Activated CD8-positive, alpha-beta memory T cell treated with anti-CD3 and anti-CD28 coated beads, Interleukin-2, amount 50 U/mL, for 4 hours (primary cell): ENCODE measurements at regions not wholly inside any gene's neighbourhood (a gene's known extent, or its start where the extent isn't known, plus 50 kb on each side); places are given as distances from the start of the nearest gene placed in this dataset.
"Not testable (repeated sequence)": the region's sequence is repeated elsewhere in the genome, so short reads cannot be mapped to it uniquely, and the experiment has no call there.

Experiments used
- DNase-seq: peaks from one replicate; pipeline ENCODE4 v3.0.0-alpha.2; 2020

- DNase-seq = no peak
Measured at GRCh38 chr7:16933296-16934279, 51.8 kb upstream of the AGR3 start.

DNA sequence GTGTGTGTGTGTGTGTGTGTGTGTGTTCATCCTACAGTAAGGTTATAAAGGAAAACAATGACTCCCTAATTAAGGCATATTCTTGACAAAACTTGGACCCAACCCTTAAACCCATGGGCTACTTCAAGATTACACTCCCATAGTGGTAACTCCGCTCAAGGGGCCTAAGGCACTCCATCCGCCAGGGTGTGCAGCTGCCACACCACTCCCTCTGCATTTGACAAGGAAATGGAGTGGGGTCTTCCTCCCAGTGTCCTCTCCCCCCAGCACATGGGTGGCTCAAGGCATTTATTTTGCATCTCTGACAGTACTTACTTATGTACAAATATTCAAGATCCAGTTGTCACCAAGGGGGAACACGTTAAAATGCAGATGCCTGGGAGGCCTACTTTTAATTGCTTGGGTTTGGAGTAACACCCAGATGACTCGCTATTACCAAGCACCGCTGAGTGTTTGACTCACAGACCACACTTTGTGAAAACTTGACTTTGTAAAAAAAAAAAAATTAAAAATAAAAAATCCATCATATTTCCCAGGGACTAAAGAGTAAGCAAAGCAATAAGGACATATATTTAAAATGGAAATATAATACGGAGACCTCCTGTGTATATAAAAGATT is 53.0 kb upstream of the AGR3 start:
- DNase-seq = no peak

GRCh38 chr7:16935341-16935735 is 53.6 kb upstream of the AGR3 start:
- no peak for DNase-seq

DNA sequence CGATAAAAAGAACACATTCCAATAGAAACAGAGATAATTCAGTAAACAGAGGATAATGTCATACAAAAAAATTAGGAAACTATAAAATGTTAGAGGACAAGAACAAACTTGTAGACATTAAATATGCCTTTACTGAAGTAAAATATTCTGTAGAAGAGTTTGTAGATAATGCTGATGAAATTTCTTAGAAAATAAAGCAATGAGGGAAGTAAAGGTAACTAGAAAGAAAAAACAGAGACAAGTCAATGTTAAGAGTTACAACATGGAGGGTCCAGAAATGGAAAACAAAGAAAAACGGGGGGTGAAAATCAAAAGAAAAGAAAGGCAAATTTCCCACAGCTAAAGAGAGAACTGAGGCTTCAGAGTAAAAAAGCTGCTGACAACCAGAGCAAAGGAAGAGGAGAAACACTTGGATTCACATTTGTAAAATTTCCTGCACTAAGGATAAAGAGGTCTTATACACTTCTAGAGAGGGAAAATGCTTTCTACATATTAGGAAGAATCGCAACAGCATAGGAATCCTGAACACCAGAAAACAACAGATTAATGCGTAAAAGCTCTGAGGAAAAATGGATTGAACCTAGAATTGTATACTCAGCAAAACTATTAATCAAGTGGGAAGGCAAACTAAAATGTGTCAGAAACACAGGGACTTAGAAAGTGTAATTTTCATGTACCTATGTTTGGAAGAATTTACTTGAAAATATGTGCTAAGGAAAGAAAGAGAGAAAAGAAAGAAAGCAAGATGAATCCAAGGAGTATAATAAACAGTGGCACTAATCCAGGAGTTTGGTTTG is 55.0 kb upstream of the AGR3 start:
- no peak for DNase-seq

GRCh38 chr7:16939161-16939560 is 57.4 kb upstream of the AGR3 start:
- DNase-seq = no peak

DNA sequence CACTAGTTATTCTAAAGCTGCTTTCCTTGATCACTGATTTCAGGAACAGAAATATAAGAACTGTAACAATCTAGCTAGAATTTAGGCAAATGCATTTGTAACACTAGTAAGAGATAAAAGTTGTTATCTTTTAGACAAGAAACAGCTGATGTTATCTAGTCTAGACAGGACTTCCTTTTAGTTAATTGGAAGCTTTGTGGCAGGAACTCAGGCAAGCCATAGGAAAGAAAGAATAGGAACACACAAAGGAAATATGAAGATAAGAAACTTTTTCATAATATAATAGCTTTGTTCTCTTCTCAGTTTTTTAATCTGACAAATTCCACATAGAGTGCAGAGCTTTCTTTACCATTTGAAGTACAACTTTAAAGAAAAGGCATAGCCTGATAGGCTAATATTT is 59.0 kb upstream of the AGR3 start:
- no peak for DNase-seq

- no peak for DNase-seq
Measured at GRCh38 chr7:16942929-16943509, 61.2 kb upstream of the AGR3 start.

DNA sequence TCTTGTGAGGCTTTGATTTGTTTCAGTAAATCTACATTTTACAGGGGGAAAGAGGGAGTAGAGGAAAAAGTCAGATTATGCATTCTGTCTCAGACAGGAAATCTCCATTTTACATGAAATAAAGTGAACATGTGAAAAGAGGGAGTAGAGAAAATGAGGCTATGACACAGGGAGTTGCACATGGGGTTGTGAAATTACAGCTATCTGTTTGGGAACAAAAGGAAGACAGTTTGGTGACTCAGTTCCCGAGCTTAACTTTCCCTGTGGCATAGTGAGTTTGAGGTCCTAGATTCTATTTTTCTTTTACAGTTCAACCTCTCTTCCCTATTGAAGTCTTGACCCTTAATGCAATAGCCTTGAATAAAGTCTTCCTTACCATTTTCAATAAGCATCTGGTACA is 63.2 kb upstream of the AGR3 start:
- DNase-seq = no peak

DNA sequence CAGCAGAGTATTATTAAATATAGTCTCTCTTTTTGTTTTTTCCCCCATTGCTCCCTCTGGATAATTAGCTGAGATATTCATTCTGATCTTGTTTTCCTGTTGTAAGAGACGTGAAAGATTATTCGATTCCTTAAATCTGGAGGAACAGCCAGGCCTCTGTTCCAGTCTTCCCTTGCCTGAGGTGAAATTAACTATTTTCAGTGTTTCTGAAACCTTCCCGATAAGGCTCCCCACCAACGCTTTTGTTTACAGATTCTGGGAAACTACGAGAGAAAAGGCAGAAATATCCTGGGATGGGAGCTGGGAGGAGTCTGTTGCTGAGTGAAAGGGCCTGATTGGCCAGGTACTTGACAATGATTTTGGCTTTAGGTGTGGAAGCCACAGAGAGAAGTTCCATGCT is 63.6 kb upstream of the AGR3 start:
- DNase-seq = no peak

DNA sequence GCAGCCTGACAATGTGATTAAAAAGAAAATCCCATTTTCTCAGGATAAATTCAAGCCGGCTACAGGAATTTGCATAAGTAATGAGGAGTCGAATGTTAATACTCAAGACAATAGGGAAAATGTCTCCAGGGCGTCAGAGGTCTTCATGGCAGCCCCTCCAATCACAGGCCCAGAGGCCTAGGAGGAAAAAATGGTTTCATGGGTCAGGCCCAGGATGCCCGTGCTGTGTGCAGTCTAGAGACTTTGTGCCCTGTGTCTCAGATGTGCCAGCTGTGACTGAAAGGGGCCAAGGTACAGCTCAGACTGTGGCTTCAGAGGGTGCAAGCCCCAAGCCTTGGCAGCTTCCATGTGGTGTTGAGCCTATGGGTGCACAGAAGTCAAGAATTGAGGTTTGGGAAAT is 66.3 kb upstream of the AGR3 start:
- not testable (repeated sequence) for DNase-seq

GRCh38 chr7:16951483-16952080 is 69.8 kb upstream of the AGR3 start:
- no peak for DNase-seq

DNA sequence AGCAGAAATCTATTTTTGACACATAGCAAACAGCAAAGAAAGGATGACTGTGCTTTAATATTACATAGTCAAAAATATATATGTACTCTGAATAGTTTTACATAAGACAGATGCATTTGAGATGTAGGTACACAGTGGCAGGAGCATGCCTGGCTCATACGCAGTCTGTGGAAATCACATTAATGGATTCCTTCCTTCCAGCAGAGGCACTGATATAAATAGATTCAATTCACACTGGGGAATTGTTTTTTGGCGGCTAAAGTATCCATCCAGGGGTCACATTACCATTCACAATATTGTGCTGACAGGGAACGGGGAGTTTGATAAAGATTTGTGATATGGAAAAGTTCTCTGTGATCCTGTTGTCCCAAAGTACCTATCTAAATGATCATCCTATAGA is 72.5 kb upstream of the AGR3 start:
- no peak for DNase-seq

- DNase-seq = no peak
Measured at GRCh38 chr7:16958724-16959123, 76.9 kb upstream of the AGR3 start.

GRCh38 chr7:16960337-16960965 is 78.7 kb upstream of the AGR3 start:
- DNase-seq = no peak

DNA sequence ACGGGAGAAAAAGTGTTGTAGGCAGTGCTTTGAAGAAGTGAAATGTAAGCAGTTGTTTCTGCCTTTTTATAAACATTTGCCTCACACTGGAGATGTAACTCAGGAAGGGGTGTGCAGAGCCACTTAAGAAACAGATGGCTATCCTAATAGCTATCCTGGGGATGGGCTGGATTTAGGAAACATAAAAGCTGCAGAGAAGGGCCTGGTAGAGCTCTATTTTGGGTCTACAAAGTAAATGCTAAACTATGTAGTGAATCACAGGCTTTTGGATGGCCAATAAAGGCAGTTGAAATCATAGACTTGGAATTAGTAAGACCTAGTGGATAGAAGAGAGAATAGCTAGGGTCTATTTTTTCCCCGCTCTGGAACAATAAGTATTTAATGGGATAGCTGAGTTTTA is 79.9 kb upstream of the AGR3 start:
- DNase-seq = no peak

DNA sequence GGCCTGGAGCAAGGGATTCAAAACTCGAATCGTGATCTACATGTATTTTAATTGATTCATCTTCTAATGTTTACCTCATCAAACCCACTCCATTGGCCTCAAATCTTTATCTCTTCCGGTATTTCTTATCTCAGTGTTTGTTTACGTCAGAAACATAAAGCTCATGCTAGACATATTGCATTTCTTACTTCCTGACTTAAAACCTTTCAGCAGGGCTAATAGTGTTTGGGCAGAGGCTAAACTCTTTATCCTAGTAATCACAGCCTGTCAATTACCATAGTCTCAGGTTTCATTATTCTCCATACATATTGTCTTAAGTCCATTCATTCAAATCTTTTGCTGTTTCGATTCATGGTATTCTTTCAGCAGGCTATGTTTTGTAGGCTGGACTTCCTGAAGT is 81.3 kb upstream of the AGR3 start:
- DNase-seq = no peak

DNA sequence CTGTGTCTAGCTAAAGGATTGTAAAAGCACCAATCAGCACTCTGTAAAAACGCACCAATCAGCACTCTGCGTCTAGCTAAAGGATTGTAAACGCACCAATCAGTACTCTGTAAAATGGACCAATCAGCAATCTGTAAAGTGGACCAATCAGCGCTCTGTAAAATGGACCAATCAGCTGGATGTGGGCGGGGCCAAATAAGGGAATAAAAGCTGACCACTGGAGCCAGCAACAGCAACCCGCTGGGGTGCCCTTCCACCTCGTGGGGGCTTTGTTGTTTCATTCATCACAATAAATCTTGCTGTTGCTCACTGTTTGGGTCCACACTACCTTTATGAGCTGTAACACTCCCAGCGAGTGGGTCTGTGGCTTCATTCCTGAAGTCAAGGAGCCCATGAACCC is 83.9 kb upstream of the AGR3 start:
- not testable (repeated sequence) for DNase-seq

DNA sequence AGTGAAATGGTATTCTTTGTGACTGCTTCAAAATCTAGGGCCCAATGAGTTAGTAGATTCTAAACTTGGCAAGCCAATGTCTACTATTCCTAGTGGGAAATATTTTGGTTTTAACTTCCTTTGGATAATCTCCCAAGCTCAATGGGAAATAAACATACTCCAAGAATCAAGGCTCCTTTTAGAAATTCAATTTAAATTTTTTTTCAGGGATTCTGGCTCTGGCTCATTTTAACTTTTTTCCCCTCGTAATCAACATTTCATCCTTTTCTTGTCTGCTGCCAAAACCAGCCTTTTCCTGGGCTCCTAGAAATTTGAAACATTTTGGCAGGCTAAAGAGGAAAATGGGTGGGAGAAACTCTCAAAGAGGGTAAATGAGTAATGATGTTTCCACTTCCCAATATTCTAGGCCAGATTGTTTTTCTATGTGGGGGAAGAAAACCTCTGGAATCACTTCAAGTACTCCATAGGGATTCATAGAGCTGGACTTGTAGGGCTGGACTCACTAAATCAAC is 85.6 kb upstream of the AGR3 start:
- DNase-seq = no peak

DNA sequence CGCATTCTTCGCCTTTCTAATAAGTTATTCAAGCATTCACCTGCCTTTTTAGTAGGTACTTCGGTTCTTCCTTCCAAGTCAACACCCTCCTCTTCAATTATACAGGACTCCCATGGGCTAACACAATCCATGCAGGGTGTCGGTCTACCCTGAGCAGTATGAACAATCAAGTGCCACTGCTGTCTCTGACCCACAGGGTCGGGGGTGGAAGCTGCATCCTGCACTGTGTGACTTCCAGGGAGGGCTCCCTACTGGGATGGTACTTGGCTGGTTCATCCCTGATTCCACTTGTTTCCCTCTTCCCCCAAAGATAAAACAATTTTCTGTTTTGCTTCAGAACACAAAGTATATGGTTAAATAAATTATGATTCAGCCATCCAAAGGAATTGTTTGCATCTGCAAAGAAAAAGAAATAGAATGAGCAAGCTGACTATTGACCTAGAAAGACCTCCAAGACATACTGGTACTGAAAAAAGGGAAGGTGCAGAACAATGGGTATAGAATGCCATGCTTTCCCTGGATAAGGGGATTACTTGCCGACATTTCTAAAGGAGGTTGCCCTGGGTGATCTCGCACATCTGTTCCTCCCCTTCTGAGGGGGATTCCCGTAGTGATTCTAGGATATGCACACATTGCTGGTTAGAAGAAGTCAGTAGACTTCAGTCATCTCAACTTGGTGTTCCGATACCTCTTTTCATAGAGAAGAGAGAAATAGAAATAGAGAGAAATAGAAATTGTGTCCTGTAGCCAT is 89.1 kb upstream of the AGR3 start:
- no peak for DNase-seq

DNA sequence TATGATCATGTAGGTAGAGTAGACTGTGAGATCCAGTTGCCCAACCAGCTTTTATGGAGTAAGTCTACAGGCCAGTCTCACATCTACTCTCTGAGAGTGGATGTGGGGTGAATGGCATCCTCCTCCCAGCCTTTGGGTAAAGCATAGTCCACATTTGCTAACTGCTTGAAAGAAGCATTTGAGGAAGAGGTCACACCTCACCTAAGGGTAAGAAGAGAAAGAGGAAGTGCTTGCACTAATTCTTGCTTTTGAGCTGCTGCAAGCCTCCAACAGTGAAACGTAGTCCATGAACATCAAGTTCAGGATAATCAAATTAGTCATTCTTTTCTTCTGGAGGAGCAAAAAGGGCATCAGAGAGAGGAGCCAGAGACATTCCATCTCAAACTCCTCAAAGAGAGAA is 93.9 kb upstream of the AGR3 start:
- DNase-seq = no peak
